ENCODE measurements at regions not wholly inside any gene's neighbourhood (a gene's known extent, or its start where the extent isn't known, plus 50 kb on each side); places are given as distances from the start of the nearest gene placed in this dataset.

GRCh38 chr10:28812384-28813372 lies 135.4 kb downstream of the BAMBI start:
- H3K36me3 ChIP-seq = no peaks in the 10 kb centered on the region
- H3K4me3 ChIP-seq = no peak overlapping the region
- intact Hi-C loops (cut with DNase I; ENCODE audit: low total_unique reads) = no loop called here
- peaks cover 0 to 9% (median 2%) of the 10 kb centered on the region in 4 donors for H3K4me1 ChIP-seq
- H3K27me3 ChIP-seq = no peaks in the 10 kb centered on the region
- no peak for DNase-seq
- TF ChIP-seq, protein P1, sequence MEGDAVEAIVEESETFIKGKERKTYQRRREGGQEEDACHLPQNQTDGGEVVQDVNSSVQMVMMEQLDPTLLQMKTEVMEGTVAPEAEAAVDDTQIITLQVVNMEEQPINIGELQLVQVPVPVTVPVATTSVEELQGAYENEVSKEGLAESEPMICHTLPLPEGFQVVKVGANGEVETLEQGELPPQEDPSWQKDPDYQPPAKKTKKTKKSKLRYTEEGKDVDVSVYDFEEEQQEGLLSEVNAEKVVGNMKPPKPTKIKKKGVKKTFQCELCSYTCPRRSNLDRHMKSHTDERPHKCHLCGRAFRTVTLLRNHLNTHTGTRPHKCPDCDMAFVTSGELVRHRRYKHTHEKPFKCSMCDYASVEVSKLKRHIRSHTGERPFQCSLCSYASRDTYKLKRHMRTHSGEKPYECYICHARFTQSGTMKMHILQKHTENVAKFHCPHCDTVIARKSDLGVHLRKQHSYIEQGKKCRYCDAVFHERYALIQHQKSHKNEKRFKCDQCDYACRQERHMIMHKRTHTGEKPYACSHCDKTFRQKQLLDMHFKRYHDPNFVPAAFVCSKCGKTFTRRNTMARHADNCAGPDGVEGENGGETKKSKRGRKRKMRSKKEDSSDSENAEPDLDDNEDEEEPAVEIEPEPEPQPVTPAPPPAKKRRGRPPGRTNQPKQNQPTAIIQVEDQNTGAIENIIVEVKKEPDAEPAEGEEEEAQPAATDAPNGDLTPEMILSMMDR (IDR thresholded peaks at IDR 0.05) = no peak
- no peaks in the 10 kb centered on the region for H3K9me3 ChIP-seq
- H3K27ac ChIP-seq = no peak overlapping the region

DNA sequence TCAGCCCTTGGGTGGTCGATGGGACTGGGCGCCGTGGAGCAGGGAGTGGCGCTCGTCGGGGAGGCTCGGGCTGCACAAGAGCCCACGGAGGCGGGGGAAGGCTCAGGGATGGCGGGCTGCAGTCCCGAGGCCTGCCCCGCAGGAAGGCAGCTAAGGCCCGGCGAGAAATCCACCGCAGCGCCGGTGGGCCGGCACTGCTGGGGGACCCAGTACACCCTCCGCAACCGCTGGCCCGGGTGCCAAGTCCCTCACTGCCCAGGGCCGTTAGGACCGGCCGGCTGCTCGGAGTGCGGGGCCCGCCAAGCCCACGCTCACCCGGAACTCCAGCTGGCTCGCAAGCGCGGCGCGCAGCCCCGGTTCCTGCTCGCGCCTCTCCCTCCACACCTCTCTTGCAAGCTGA lies 138.4 kb downstream of the BAMBI start:
- Histone ChIP-seq H3K4me3 (no peak overlapping the region), H3K36me3 (no peaks in the 10 kb centered on the region), H3K4me1 (no peaks in the 10 kb centered on the region), H3K27me3 (no peaks in the 10 kb centered on the region), H3K9me3 (no peaks in the 10 kb centered on the region), H3K27ac (no peak overlapping the region)
- DNase-seq = no peak
- intact Hi-C loops (cut with DNase I; ENCODE audit: low total_unique reads) = no loop called here
- TF ChIP-seq, protein P1 (IDR thresholded peaks at IDR 0.05) = no peak

DNA sequence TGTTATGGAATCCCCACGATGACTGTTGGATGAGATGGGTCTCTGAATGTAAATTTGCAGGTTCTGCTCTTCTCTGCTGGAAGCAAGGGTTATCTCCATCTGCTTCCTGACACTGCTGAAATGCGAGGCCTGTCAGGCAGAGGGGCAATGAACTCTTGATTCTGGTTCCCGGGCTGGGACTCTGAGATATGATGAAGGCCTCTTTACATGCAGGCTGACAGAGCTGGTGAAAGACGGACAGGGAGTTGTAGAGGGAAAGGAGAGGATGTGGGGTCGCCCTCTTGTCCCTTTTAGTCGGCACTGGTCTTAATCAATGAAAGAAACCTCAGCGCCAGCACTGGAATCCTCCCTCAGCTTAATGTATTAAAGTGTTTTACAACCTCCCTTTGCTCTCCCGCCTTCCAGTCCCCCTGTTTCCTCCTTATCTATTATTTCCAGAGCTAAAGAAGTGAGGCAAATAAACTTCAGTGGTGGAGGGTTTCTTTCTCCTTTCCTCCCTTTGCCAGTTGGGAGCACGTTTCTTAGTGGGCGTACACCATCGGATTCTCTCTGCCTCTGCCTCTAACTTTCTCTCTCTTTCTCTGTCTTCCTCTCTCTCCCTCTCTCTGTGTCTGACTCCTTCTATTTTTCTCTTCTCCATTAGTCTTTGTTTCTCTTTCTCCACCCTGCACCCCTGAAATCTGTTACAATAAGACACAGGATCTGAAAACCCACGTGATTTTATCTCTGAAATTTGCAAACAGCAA lies 145.6 kb downstream of the BAMBI start:
- Histone ChIP-seq H3K4me1 (no peaks in the 10 kb centered on the region), H3K27ac (no peak overlapping the region)
- no peak for DNase-seq

GRCh38 chr10:28823501-28824075 lies 146.3 kb downstream of the BAMBI start:
- Histone ChIP-seq H3K9me3 (no peaks in the 10 kb centered on the region), H3K4me1 (no peaks in the 10 kb centered on the region), H3K4me3 (no peak overlapping the region), H3K36me3 (no peaks in the 10 kb centered on the region), H3K27me3 (no peaks in the 10 kb centered on the region), H3K27ac (no peak overlapping the region)
- TF ChIP-seq, protein P1 (IDR thresholded peaks at IDR 0.05) = no peak
- DNase-seq = no peak
- intact Hi-C loops (cut with DNase I; ENCODE audit: low total_unique reads) = no loop called here

More for the DNA sequence above, 145.6 kb downstream of the BAMBI start:
- H3K36me3 ChIP-seq = no peaks in the 10 kb centered on the region
- TF ChIP-seq, protein P1 (IDR thresholded peaks at IDR 0.05) = no peak
- H3K27me3 ChIP-seq = no peaks in the 10 kb centered on the region
- H3K9me3 ChIP-seq = no peaks in the 10 kb centered on the region
- no peak overlapping the region for H3K4me3 ChIP-seq
- intact Hi-C loops (cut with DNase I; ENCODE audit: low total_unique reads) = no loop called here

GRCh38 chr10:28833313-28833712 lies 156.0 kb downstream of the BAMBI start:
- intact Hi-C loops (cut with DNase I; ENCODE audit: low total_unique reads) = no loop called here

More at GRCh38 chr10:28833313-28833712, 156.0 kb downstream of the BAMBI start:
- no peak overlapping the region for H3K4me3 ChIP-seq
- TF ChIP-seq, protein P1 (IDR thresholded peaks at IDR 0.05) = no peak
- no peaks in the 10 kb centered on the region for H3K9me3 ChIP-seq
- no peaks in the 10 kb centered on the region for H3K36me3 ChIP-seq
- no peak overlapping the region for H3K27ac ChIP-seq
- no peaks in the 10 kb centered on the region for H3K27me3 ChIP-seq
- no peak for DNase-seq
- H3K4me1 ChIP-seq = no peaks in the 10 kb centered on the region
